Large intestine (tissue), 3 donors: ENCODE measurements at regions not wholly inside any gene's neighbourhood (a gene's known extent, or its start where the extent isn't known, plus 50 kb on each side); places are given as distances from the start of the nearest gene placed in this dataset.

Experiments
- DNase-seq, 2 donors: peaks; one replicate each; pipeline versions ENCODE4 v3.0.0 to v3.0.0-alpha.2; 2013
- H3K27ac ChIP-seq: one replicate; pipeline ENCODE4 v1.5.1; 2013; ENCODE audit warnings: low read length
- H3K27me3 ChIP-seq: 2 replicates; pipeline ENCODE4 v1.6.1; 2013; ENCODE audit warnings: low read length; ENCODE audit not compliant: control insufficient read depth, insufficient read depth
- H3K36me3 ChIP-seq: 2 replicates; pipeline ENCODE4 v1.6.1; 2013; ENCODE audit warnings: low read length; ENCODE audit not compliant: control insufficient read depth, insufficient read depth
- H3K4me1 ChIP-seq: one replicate; pipeline ENCODE4 v1.6.1; 2013; ENCODE audit warnings: low read length; ENCODE audit not compliant: control insufficient read depth, insufficient read depth
- H3K4me3 ChIP-seq: one replicate; pipeline ENCODE4 v1.5.1; 2013; ENCODE audit warnings: low read length
- H3K9me3 ChIP-seq: one replicate; pipeline ENCODE4 v1.6.1; 2013; ENCODE audit warnings: mild to moderate bottlenecking, low read depth, low read length, moderate library complexity; ENCODE audit not compliant: control insufficient read depth
- WGBS: methylation state at CpG from one replicate; pipeline ENCODE4 v1.1.5; 2013; ENCODE audit warnings: low lambda C conversion rate; ENCODE audit not compliant: insufficient coverage; 5-methylcytosine and 5-hydroxymethylcytosine counted together

DNA sequence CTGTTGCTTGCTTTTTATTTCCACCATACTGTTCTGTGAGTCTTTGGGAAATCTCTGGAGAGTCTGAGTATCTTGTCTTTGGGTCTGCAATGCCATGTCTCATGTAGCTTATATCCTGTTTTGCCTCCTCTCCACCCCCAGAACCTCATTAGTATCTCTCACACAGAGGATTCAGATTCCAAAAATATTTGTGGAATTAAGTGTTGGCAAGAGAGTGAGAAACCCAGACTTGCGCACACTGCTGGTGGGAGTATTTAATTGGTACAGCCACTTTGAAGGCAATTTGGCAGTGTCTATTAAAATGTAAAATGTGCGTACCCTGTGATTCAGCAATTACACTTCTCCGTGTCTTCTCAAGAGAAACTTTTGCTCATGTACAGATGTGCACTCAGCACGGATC, 68.6 kb downstream of the ZNF621 start:
- DNase-seq: no peak
- Histone ChIP-seq H3K4me1 (no peaks in the 10 kb centered on the region), H3K36me3 (no peaks in the 10 kb centered on the region), H3K27me3 (no peaks in the 10 kb centered on the region), H3K4me3 (no peak overlapping the region), H3K27ac (no peak overlapping the region), H3K9me3 (peaks cover 2% of the 10 kb centered on the region)
- WGBS: 100% methylated on average over 1 of the region's 4 CpGs

DNA sequence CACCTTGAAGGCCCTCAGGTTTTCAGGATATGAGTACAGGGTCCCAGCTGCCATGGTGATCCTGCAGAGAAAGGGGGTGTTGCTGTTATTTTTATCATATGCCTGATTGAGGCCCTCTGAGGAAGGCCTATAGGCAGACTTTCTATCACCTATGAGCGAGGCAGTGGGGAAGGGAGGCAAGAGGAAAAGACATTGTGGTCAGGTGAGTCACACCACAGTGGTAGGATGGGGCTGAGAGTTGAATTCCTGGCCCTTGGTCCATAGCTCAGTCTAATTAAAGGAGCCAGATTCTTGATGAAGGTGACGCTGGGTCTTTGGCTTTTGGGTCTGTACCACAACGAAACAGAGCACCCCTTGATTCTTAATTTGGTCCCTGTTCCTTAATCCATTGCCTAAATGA, 72.7 kb downstream of the ZNF621 start:
- Histone ChIP-seq H3K36me3 (no peaks in the 10 kb centered on the region), H3K4me1 (no peaks in the 10 kb centered on the region), H3K27ac (no peak overlapping the region), H3K9me3 (no peaks in the 10 kb centered on the region), H3K27me3 (peaks cover 1% of the 10 kb centered on the region), H3K4me3 (no peak overlapping the region)
- WGBS: no CpG with 5 or more reads among the region's 3 CpGs
- no peak for DNase-seq

DNA sequence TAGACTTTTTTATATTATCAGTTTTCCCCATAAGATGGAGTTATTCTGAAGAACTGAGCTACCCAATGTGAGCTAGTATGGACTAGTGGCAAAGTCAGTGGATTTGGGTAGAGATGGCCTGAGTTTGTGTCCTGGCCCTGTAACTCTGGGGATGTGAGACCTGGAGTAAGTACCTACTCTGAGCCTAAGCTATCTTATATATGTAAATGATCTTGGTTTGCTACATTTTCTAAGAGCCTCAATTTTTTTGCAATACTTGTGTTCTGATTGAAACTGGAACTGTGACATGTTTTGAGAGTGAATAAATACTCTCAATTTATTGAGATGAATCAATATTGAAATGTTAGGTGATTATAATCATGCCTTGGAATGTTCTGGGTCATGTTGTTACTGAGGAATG, 73.6 kb downstream of the ZNF621 start:
- H3K4me1 ChIP-seq: no peaks in the 10 kb centered on the region
- H3K4me3 ChIP-seq: no peak overlapping the region
- DNase-seq: no peak
- peaks cover 2% of the 10 kb centered on the region for H3K27me3 ChIP-seq
- no peak overlapping the region for H3K27ac ChIP-seq
- no peaks in the 10 kb centered on the region for H3K9me3 ChIP-seq
- H3K36me3 ChIP-seq: no peaks in the 10 kb centered on the region

- H3K9me3 ChIP-seq: no peaks in the 10 kb centered on the region
- no CpG with 5 or more reads among the region's 3 CpGs for WGBS
- H3K27me3 ChIP-seq: peaks cover 2% of the 10 kb centered on the region
- H3K36me3 ChIP-seq: no peaks in the 10 kb centered on the region
- no peaks in the 10 kb centered on the region for H3K4me1 ChIP-seq
- DNase-seq: no peak
- no peak overlapping the region for H3K27ac ChIP-seq
- H3K4me3 ChIP-seq: no peak overlapping the region
Measured at GRCh38 chr3:40598962-40599361, 74.2 kb downstream of the ZNF621 start.

DNA sequence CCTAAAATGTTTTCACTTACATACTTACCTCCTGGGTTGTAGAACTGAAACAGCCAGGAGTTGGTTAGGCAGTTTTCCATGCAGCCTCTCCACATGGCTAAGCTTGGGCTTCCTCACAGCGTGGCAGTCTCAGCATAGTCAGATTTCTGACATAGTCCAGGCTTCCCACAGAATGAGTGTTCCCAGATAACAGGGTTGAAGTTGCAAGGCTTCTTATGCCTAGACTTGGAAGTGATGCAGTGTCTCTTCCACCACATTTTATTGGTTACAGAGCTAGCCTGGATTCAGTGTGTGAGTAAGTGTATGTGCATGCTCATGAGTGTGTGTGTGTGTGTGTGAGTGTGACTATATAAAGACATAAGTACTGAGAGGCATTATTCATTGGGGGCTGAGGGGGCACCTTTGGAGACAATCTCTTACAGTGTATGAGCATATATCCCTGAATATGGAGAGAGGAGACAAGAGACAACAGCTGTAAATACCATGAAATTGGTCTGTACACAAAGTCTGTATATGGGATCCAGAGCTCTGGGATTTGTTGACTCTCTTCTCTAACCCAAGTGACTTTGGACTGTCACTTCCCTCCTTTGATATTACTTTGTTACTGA, 78.1 kb downstream of the ZNF621 start:
- H3K9me3 ChIP-seq: no peaks in the 10 kb centered on the region
- DNase-seq: no peak
- H3K4me3 ChIP-seq: no peak overlapping the region
- no peak overlapping the region for H3K27ac ChIP-seq
- peaks cover 5% of the 10 kb centered on the region for H3K27me3 ChIP-seq
- no peaks in the 10 kb centered on the region for H3K4me1 ChIP-seq
- H3K36me3 ChIP-seq: no peaks in the 10 kb centered on the region
- no CpG with 5 or more reads among the region's 1 CpG for WGBS

DNA sequence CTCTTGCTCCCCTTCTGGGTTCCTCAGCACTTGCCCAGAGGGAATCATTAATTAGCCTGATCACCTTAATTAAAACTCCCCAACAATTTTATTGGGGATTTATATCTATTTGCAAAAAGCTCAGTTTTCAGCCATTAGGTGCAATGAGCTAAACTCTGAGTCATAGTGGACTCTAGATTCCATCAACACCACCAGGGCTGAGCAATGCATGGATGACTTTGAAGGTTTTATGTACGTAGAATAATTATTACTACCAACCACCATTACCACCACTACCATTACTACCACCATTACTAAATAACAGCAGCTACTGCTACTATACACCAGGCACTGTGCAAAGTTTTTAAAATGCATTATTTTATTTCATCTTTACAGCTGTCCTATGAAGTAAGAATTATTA, 81.2 kb downstream of the ZNF621 start:
- no peak overlapping the region for H3K4me3 ChIP-seq
- no peaks in the 10 kb centered on the region for H3K36me3 ChIP-seq
- no peaks in the 10 kb centered on the region for H3K4me1 ChIP-seq
- no peaks in the 10 kb centered on the region for H3K9me3 ChIP-seq
- no peak for DNase-seq
- no CpG with 5 or more reads among the region's 1 CpG for WGBS
- H3K27me3 ChIP-seq: peaks cover 8% of the 10 kb centered on the region
- H3K27ac ChIP-seq: no peak overlapping the region

GRCh38 chr3:40608091-40608490, 83.3 kb downstream of the ZNF621 start:
- Histone ChIP-seq H3K27ac (no peak overlapping the region), H3K9me3 (no peaks in the 10 kb centered on the region), H3K27me3 (peaks cover 6% of the 10 kb centered on the region), H3K4me3 (no peak overlapping the region), H3K4me1 (no peaks in the 10 kb centered on the region), H3K36me3 (no peaks in the 10 kb centered on the region)
- WGBS: no CpG with 5 or more reads among the region's 2 CpGs
- no peak for DNase-seq

- no peaks in the 10 kb centered on the region for H3K36me3 ChIP-seq
- H3K4me3 ChIP-seq: no peak overlapping the region
- WGBS: 80% methylated on average over 1 of the region's 5 CpGs
- no peak for DNase-seq
- peaks cover 28% of the 10 kb centered on the region for H3K27me3 ChIP-seq
- H3K27ac ChIP-seq: no peak overlapping the region
- peaks cover 3% of the 10 kb centered on the region for H3K9me3 ChIP-seq
- H3K4me1 ChIP-seq: peaks cover 4% of the 10 kb centered on the region
Measured at GRCh38 chr3:40613306-40613705, 88.5 kb downstream of the ZNF621 start.

DNA sequence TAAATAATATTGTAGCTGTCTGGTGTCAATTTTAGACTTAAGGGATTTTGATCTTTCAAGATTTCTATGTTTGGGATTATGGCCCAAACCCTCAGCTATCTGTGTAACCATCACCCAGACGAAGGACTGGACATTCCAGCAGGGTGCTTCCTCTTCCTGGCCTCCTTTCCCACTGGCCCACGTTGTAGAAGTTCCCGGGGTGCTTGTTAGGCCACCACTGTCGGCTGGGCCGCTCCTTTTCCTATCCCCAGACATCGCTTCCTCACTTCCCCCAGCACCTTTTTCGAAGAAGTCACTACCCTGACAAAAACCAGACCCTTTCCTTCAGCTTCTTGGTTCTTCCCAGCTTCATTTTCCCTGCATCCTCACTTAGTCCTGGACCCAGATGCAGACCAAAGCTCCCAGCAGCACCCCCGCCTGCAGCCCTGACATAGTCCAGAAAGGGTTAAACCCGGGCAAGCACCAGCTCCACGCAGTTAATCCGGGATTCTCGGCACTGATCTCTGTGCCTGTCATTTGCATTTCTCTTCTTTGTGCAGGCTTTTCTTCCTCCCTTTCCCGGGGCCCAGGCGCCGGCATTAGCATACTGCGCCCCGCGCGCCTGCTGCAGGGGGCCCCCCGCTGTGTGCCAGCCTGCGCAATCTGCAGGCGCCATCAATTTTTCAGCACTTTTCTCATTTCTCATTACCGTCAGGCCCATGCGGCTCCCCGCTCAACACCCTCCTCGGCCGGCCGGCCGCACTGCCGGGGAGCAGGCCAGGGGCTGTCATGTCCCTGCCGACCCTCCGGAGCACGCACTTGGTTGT, 90.6 kb downstream of the ZNF621 start:
- WGBS: 45% methylated on average over 5 of the region's 33 CpGs
- Histone ChIP-seq H3K4me3 (peak overlapping the region; percentile 14), H3K27ac (no peak overlapping the region), H3K36me3 (no peaks in the 10 kb centered on the region), H3K27me3 (peaks cover 25% of the 10 kb centered on the region), H3K9me3 (peaks cover 3% of the 10 kb centered on the region), H3K4me1 (peaks cover 4% of the 10 kb centered on the region)
- DNase-seq: peak in 1 of 2 donors; percentile 6

- H3K4me3 ChIP-seq: peak overlapping the region; percentile 14
- no peak for DNase-seq
Measured at GRCh38 chr3:40615918-40616819, 91.4 kb downstream of the ZNF621 start.

More at GRCh38 chr3:40615918-40616819, 91.4 kb downstream of the ZNF621 start:
- Histone ChIP-seq H3K27me3 (peaks cover 25% of the 10 kb centered on the region), H3K27ac (no peak overlapping the region), H3K4me1 (peaks cover 4% of the 10 kb centered on the region), H3K9me3 (peaks cover 3% of the 10 kb centered on the region), H3K36me3 (no peaks in the 10 kb centered on the region)
- WGBS: no CpG with 5 or more reads among the region's 16 CpGs
